NCI-H2107 treated with DMSO at 0.1 percent for 48 hours (cell line): ENCODE measurements at regions not wholly inside any gene's neighbourhood (a gene's known extent, or its start where the extent isn't known, plus 50 kb on each side); places are given as distances from the start of the nearest gene placed in this dataset.

Experiments used
- DNase-seq: peaks from one replicate; lab custom pipeline; 2025; ENCODE audit not compliant: unreplicated experiment; lab: John Stamatoyannopoulos, UW

DNA sequence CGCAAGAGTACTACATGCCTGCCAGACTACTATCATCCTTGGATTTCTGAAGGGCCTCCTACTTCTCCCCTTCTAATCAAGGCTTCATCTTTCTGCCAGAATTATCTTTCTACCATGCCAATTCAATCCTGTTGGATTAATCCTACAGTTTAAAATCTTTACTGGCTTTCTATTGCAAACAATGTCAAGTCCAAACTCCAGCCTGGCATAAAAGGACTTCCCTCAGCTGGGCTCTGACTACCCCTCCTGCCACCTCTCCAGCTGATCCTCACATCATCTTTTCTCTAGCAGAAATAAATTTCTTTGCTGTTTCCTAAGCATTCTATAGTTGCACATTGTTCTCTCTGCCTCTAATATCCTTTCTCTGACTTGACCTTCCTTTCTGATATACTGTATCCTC lies 119.7 kb upstream of the RAD23B start:
- DNase-seq, result no peak

DNA sequence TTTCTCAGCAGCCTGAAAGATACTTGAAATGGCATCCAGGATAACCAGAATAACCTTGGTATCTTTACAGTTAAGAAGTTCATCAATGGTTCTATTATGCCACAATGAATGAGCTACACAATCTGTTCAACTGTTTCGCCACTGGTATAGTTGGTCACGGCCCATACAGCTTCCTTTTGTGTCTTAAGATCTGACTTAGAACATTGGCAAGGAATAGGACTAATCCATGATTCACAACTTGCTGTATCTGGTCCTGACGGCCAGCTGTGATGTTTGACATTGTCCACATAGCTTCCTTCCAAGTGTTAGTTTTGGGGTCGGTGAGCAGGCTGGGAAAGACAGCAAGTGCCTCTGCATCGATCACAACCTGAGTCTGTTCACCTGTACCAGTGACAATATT lies 113.3 kb upstream of the RAD23B start:
- DNase-seq, result no peak

DNA sequence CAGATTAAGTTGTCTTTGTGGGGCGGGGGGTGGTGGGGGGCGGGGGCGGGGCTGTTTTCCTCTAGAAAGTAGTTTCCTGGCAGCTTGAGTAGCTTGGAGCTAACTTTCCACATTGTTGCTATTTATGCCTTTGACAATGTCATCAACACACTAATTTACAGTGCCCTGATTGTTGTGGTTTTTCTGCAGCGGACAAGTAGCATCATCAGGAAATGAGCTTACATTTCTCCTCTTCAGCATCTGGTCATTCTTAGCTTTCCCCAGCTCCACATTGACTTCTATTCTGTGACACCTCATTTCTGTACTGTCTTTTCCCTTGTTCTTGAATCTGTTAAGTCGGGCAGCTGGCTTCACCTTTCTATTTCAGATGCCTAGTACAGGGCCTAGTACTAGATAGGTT lies 112.3 kb upstream of the RAD23B start:
- no peak for DNase-seq

DNA sequence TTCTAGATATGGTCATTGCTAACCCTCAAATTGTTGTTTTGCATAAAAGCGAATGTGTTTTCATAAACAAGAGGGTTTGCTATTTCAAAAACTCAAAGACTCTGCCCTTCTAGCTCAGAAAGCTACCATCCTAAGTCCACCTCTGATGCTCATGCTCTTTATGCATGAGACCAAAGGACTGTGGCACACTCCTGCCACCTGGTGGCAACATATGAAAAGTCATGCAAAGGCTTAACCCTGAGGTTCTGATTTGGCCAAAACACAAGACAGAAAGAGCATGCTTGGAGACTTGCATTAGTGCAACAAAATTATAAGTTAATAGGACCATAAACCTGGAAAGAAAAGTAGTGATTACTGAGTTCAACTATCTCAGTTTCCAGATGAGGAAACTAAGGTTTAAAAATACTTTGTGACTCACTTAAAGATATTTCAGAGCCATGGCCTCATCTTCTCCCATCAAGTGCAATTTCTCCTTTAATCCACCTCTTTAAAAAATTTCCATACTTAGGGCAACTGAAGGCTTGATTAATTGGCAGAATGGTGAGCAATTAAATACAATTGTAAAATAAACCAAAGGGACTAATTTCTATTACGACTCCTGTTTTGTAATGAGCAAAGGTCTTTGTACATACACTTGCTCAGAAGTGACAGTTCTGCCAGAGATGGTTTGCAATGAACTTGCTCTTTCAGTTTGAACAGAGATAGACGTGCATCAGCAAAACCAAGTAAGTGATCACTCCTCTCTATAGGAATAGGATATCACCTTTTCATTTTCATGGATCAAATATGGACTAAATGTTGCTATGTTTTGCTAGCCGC lies 110.7 kb upstream of the RAD23B start:
- DNase-seq, result peak; percentile 58

DNA sequence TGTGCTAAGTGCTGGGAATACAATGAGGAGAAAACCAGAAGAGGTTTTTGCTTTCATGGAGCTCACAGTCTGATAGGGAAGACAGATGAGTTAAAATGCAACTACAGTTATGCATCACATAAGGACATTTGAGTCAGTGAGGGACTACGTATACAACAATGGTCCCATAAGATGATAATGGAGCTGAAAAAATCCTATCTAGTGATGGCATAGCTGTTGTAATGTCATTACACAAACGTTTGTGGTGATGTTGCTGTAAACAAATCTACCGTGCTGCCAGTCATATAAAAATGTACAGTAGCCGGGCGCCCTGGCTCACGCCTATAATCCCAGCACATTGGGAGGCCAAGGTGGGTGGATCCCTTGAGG lies 110.1 kb upstream of the RAD23B start:
- DNase-seq, result no peak

DNA sequence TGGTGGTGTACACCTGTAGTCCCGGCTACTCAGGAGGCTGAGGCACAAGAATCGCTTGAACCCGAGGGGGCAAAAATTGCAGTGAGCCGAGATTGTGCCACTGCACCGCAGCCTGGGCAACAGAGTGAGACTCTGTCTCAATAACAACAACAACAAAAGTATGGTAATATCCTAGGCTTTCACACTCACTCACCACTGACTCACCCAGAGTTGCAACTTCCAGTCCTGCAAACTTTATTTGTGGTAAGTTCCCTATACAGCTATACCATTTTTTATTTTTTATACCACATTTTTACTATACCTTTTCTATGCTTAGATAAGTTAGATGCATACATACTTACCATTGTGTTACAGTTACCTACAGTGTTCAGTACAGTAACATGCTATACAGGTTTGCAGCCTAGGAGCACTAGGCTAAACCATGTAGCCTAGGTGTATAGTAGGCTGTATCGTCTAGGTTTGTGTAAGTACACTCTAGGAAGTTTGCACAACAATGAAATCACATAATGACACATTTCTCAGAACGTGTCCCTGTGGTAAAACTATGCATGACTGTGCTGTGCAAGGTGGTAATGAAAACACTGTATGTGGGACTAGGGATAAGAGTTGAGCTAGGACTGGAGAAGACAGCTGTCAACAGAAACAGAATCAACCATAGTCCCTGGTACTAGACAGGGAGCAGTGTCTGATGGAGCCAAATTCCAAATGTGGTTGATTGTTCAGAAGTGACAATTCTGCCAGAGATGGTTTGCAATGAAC lies 109.5 kb upstream of the RAD23B start:
- DNase-seq, result no peak

DNA sequence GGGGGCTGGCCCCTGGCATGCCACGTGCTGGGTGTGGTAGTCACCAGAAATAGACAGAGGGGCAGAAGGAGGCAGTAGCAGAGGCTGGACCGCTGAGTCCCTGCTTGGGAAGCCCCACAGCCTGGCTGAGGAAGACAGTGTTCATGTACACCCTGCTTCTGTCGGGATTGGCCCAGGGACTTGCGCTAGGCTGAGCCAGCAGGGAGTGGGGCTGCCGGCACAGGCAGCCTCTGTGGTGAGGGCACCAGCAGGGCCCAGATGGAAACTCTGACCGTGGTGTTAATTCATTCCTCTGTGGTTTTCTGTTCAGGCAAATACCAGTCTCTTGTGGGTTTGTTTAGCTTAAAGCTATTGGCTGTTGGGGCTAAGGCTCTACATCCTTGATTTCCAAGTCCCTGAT lies 108.6 kb upstream of the RAD23B start:
- peak; percentile 15 for DNase-seq

DNA sequence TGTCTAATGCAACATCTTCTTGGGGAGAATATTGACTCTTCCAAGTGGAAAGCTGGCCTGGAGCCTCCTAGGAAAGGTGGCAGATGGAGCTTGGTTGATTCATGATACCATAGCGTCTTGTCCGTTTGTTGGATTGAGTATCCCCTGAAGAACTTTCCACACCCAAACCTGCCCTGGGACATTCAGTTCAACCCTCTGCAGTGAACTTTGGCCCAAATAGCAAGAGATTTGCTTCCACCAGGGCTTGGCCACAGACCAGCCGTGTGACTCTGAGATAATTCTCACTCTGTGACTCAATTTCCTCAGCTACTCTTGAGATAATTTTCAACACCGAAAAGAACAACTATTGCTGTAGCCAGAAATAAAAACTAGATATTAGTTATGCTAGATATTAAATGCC lies 108.0 kb upstream of the RAD23B start:
- no peak for DNase-seq

DNA sequence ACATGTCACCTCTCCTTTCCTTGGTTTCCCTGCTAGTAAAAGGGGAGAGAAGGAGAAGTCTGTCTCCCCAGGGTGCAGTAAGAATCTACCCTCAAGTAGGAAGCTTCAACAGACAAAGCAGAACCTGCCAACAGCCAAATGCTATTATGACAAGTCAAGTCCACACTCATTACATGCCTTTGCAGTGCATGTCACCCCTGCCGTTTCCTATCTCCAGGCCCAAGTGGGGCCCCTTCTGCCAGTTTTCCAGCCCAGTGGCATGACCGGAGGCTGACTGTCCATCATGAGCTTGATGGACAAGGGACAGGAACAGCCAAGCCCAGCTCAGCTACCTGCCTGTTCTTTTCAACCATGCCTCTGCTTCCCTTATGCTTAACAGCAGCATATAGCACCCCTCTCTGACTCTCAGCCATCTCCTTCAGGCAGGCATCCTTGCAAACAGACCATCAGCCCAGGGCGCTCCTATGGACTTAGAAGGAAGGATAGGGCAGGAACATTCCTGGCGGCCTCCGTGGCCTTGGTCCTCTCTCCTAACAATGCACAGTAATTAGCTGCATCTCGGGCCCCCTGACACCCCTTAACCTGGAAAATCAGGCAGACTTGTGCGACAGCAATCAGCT lies 107.2 kb upstream of the RAD23B start:
- no peak for DNase-seq

DNA sequence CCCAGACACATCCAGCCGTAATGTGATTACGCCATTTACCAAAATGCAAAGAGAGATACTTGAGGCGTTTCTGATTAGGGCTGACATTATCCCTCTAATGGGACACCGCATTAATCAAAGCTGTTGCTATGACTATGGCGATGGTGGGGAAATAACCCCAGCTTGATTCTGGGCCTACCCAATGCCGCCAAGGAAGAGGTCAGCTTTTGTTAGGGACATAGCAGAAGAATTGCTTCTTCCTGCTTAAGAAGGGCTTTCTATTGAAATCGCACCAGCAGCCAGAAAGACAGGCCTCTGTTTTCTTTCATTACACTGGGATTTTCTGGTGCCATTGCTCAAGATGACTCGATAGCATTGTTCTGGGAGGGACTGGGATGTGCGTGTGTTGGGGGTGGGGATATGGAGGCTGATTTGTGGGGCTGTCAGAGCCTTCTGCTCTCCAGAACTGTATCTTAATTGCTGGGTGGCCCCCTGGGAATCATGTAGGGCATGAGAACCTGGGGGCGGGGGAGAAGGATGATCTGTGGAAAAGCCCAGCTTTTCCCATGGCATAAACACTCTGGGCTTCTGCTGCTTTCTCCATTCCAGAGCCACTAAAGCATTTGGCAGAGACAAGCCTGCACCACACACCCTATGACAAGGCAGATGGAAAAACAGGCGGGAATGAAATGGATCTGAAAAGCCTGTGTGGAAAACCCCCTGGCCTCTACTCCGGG lies 106.5 kb upstream of the RAD23B start:
- no peak for DNase-seq

DNA sequence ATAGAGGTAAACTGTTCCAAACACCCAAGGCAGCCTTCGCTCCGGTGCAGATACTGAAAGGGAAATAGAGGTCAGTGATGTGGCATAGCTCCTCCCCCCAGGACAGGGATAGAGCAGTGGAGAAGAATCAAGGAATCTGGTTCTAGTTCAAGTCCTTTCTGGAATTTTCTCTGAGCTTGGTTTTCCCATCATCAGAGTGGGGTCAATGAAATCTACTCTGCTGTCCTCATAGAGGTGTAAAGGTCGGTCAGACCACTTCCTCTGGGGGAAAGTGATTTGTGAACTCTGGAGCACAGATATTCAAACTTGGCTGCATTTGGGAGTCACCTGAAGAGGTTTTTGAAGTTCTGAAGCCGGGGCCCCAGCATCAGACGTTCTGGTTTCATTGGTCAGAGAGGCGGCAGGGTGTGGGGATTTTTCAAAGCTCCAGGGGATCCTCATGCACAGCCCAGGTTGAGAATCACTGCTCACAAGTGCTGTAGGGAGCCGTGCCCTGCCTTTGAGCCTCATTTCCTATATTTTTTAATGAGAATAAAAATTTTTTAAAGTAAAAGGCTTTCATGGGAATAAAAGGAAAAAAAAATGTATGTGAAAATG lies 105.7 kb upstream of the RAD23B start:
- DNase-seq, result no peak

DNA sequence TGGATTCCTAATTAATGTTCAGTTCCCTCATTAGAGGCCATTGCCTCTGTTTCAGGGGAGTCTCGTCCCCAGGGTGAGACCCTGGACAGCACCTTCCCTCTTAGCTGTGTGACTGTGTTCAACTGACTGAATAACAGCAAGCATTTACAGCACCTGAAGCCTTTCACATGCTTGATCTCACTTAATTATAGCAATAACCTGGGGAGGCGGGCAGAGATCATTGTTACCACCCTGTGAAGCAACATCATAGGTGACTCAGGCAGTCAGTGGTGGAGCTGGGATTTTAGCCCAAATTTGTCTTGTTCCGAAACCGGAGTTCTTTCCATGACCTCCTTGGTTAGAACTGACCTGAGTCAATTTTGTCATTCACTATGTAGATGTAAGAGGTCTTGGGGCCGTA lies 105.2 kb upstream of the RAD23B start:
- peak; percentile 34 for DNase-seq

DNA sequence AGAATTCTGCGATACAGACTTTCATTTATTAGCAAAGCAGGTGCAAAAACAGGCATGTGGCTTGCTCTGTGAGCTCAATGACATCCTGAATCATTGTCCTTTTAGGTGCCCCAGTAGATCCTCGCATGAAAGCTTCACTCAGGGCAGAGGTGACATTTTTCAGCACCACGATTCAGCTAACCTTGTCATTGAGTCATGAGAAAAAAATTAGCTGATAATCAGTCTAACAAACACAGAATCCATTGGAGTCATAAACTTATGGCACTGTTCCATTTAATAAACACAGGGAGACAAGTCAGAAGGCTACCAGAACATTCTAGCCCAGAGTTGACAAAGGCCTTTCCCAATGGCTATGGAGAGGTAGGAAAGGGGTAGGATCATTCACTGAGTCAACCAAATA lies 104.8 kb upstream of the RAD23B start:
- no peak for DNase-seq

DNA sequence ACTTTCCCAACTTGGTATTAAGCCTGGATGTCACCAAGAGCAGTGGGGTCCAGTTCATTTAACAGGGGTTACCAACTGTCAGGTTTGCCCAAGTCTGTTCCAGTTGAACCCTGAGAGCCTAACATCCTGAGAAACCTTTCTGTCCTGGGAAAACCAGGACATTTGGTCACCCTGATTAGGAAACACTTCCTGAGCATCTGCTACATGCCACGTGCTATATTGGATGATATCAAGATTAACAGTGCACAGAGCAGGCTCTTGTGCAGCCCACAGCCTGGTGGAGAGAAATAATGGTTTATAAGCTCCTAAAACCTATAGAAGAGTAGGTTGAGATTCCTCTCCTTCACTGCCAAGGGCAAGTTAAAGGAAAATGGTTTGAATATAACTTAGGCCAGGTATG lies 102.9 kb upstream of the RAD23B start:
- DNase-seq, result no peak

DNA sequence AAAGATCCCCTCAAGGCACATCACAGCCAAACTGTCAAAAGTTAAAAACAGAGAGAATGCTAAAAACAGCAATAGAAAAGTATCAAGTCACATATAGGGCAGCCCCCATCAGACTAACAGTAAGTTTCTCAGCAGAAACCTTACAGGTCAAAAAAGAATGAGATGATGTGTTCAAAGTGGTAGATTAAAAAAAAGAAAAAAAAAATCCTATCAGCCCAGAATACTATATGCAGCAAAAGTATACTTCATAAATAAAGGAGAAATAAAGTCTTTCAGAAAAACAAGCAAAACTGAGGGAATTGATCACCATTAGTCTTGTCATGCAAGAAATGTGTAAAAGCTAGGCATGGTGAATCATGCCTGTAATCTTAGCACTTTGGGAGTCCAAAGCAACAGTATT lies 99.9 kb upstream of the RAD23B start:
- no peak for DNase-seq

DNA sequence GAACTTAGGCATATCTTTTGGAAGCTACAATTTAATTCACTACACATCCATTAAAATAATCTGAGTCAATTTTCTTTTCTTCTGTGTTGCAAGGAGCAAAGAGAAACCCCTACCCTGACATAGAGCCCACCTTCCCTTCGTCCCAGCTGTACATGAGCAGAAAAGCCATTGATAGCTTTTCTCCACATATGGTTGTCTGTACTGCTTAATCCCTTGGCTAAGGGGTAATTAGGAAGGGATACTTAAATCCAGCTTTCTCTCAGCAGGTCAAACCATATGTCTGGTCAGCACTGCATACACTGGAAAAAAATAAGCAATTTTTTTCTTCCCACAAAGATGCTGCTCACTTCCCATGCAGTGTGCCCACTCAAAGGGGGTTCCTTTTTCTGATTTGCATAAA lies 94.7 kb upstream of the RAD23B start:
- no peak for DNase-seq

DNA sequence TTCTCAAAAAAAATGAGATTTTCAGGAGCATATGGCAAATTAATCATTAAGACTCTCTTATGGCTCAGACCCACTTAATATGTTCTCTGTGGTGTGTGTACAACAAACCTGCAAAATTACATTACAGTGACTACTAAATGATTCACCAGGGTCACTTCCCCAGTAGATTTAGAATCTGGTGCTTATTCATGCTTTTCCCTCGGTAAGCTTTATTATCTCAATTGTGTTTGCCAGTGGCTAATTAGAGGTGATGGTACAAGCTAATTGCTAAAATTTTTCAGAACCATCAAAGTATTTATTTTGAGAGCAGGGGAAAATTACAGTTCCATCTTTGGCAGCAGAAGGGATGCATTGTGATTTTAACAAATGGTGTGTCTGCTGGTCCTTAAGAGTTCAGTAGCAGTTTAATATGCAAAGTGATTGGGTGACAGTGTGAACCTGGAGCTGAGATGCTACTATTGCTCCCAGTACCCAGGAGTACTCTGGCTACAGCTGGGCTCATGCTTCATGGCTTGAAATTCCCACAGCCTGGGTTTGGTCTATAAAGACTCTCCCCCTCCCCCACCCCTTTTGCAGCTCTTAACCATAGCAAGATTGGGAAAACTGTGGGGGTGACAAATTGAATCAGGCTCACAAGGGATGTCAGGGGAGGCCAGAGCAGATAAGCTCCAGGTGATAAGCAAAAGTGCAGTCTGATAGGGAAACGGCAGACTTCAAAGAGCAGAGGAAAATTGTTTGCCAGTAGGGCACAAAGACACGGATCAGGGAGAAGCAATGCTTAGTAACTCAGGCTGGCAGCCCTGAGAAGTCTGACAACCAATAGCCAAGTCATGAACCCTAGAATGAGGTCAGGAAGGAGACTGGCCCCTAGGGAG lies 92.8 kb upstream of the RAD23B start:
- no peak for DNase-seq

DNA sequence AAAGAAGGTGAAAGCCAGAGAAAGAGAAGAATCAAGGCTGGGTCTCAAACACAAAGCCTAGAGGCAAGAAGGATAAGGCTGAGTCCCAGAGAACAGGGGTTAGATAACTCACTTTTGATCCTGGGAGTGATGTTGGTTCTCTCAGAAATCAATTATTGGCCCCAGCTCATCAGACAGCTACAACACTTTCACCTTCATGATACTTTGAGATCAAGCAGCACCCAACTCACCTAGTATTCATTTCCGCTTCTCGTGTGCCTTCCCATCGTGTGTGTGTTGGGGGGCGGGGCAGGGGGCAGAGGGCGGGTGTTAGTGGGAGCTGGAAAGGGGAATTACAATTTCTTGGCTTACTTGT lies 92.2 kb upstream of the RAD23B start:
- DNase-seq, result no peak

DNA sequence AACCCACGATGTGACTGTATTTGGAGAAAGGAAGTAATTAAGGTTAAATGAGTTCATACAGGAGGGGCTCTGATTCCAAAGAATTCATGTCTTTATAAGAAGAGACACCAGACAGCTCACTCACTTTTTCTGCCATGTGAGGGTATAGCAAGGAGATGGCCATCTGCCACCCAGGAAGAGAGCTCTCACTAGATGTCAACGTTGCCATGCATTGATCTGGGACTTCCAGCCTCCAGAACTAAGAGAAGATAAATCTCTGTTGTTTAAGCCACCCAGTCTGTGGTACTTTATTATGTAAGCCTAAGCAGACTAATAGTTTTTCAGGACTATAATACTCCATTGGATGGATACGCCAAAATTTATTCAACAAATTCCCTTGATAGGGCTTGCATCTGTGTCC lies 89.8 kb upstream of the RAD23B start:
- no peak for DNase-seq

DNA sequence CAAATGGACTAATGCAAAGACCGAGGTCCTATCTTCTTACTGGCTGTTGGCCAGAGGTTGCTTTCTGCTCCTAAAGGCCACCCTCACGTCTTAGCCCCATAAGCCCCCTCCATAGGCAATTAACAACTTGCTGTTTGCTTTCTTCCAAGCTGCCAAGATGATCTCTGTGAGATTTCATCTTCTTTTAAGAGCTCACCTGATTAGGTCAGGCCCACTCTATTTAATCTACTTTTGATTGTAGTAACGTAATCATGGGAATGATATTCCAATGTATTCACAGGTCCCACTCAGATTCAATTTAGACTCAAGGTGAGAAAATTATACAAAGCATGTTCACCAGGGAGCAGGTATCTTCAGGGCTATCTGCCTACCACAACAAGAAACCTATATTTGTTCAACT lies 84.4 kb upstream of the RAD23B start:
- no peak for DNase-seq
